ENCODE measurements at regions not wholly inside any gene's neighbourhood (a gene's known extent, or its start where the extent isn't known, plus 50 kb on each side); places are given as distances from the start of the nearest gene placed in this dataset.

DNA sequence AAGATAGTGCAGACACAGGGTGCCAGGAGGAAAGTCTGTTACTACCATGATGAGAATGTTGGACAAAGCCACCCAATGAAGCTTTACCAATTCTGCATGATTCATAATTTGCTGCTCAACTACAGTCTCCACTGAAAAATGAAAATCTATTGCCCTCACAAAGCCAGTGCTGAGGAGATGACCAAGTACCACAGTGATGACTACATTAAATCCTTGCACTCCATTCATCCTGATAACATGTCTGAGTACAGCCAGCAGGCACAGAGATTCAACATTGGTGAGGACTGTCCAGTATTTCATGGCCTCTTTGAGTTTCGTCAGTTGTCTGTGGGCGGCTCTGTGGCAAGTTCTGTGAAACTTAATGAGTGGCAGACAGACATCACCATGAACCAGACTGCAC, 144.0 kb downstream of the PLCE1 start:
- no peak for TF ChIP-seq POLR2A (IDR thresholded peaks at IDR 0.05; ENCODE audit: low read depth, low read length)
- TF ChIP-seq POLR2AphosphoS5 (IDR thresholded peaks at IDR 0.05; ENCODE audit: low read depth, low read length) = no peak
- no peak for TF ChIP-seq SPI1 (IDR thresholded peaks at IDR 0.05; ENCODE audit: low read depth, low read length)
- TF ChIP-seq TAF1 (IDR thresholded peaks at IDR 0.05; ENCODE audit: low read depth, low read length) = no peak

Data from GM12891 (cell line).